ENCODE measurements at regions not wholly inside any gene's neighbourhood (a gene's known extent, or its start where the extent isn't known, plus 50 kb on each side); places are given as distances from the start of the nearest gene placed in this dataset.
"Not testable (repeated sequence)": the region's sequence is repeated elsewhere in the genome, so short reads cannot be mapped to it uniquely, and the experiment has no call there.

DNA sequence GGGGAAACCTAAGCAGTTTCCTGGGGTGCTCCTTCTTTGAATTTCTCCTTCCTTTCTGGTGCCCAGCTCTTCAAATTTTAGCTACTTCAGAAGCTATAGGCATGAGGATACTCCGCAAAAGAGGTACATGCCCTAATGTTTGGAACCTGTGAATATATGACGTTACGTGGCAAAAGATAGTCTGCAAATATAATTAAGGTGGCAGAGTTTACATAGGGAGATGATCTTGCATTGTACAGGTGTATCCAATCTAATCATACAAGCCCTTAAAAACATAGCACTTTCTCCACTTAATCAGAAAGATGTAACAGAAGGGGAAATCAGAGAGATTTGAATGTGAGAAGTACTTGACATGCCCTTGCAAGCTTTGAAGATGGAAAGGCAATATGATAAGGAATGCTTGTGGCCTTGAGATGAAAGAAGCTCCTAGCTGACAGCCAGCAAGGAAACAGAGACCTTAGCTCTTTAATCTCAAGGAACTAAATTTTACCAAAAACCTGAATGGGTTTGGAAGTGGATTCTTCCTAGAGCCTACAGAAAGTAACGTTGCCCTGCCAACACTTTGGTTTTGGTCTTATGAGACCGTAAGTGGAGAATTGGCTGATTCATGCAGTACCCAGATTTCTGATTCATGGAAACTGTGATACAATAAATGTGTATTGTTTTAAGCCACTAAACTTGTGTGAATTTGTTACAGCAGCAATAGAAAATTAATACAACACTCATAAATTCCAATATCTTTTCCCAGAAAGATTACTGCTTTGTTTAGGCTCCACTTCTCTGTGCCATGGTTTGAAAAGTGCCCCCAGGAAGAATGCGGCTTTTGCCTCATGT, 268.4 kb downstream of the FAM170A start:
- FAIRE-seq: no peak

DNA sequence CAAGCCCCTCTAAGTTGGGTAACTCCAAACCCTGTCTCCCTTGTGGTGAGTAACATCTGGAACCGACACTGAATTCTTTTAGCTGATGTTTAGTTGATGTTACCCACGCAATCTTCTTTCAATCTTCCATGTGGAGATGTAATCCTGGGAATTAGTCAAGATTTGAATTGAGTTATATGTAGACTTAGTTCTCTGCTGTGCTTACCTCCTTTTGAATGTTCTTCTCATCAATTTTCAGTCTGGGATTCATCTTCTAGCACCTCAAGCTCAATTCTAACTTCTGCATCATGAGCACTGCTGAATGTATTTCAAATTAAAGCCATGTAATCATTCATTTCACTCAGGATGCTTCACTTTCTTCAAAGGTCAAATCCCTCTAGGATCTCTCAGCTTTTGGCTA, 270.6 kb downstream of the FAM170A start:
- FAIRE-seq: no peak

DNA sequence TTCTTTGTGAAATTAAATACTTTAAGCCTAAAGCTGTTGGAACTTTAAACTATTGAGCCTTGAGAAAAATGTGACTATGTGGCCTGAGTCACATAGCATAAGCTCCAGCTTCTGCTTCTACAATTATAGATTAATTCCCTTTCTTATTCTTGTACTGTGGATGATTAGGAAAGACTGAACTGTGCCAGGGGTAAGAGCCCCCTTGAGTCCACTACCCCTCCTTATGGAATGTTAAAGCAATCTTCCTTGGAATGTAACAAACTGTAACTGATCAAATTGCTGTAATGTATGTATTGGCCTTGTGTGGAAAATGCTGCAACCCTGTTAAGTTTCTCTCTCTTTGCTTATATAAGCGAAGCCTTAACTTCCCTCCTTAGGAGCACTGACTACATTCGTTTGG, 273.2 kb downstream of the FAM170A start:
- no peak for FAIRE-seq

DNA sequence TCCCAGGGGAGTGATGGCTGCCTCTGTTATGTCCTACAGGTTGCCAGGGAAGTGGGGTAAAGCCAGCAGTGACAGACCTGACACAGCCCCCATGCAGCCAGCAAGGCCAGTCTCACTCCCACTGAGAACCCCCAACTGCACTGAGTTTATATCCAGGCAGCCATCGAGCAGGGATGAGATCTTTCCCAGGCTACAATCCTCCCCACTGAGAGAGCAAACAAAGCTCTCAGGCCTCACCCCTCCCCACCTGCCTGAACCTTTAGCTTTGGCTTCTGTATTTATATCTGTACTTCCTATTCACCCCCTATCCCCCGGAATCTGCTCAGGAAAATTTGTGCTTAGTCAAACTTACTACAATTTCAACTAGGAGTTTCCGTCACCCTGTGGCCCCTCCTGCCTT, 284.1 kb downstream of the FAM170A start:
- FAIRE-seq: no peak

DNA sequence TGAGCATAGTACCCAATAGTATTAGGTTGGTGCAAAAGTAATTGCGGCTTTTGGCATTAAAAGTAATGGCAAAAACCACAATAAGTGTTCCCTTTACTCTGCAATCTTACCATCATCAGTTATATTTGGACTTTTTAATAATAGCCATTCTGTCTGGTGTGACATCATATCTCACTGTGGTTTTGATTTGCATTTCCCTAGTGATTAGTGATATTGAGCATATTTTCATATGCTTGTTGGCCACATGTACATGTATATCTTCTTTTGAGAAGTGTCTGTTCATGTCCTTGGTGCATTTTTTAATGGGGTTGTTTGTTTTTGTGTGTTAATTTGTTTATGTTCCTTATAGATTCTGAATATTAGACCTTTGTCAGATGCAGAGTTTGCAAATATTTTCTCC, 289.9 kb downstream of the FAM170A start:
- no peak for FAIRE-seq

DNA sequence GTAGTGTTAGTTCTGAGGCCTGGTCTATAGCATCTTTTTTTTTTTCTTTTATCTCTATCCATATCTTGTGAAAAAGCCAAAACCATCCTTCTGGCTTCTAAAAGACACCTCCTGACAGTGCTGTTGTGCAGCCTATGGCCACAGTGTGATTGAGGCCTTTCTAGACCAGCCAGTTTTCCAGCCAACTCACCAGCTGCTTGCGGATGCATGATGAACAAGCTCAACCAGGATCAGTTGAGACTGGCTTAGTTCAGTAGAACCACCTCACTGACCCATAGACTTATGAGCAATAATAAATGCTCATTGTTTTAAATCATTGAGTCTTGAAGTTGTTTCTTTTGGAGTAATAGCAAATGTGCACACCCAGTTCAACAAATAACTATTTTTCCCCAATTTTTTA, 296.9 kb downstream of the FAM170A start:
- FAIRE-seq: no peak

DNA sequence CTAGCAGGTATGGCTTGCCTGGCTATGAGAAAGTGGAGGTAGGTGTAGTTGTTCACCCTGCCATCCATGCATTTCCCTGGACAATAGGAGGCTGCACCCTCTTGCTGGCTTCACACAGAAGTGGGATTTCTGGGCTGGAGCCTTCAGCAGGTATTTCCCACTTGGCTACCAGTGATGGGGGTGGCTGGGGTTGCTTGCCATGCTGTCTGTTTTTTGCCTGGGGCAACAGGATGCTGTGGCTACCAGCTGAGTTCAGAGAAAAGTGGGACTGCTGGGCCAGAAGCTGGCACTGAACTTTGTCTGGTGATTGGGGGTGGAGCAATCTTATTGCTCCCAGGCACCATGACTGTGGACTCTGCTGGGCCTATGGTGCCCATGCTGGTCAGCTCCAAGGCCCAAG, 299.6 kb downstream of the FAM170A start:
- no peak for FAIRE-seq

DNA sequence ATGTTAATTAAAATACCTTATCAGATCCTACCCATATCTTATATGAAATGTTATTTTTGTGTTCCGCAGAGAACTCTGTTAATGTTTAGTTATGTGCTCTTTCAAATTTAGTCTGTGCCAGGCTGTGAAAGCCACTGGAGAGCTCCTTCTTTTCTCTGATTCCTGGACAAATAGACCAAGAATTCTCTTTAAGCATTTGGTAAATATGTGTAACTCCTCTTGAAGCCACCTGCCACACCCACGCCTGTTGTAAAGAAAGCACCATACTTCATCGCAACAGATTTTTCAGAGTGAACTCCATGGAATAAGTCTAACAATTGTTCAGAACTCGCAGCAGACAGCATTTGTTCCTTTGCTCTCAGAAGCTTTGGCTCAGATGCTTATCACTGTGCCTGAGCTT, 301.1 kb downstream of the FAM170A start:
- FAIRE-seq: no peak

DNA sequence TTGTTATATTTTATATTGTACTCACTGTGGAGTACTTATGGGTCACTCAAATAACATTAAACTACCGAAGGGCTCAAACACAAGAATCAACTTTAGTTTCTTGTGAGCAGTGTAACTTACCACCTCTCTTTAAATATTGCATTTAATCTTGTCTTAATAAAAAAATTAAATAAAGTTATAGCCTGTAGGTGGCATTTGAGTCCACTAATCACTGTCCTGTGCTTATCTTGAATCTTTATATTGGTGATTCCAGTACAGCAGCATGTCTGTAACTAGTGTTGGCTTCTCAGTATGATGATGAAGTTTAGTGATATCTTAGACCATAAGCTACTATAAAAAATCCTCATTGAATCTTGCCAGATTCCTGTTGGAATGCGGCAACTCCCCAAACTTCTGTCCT, 313.8 kb downstream of the FAM170A start:
- FAIRE-seq: no peak

DNA sequence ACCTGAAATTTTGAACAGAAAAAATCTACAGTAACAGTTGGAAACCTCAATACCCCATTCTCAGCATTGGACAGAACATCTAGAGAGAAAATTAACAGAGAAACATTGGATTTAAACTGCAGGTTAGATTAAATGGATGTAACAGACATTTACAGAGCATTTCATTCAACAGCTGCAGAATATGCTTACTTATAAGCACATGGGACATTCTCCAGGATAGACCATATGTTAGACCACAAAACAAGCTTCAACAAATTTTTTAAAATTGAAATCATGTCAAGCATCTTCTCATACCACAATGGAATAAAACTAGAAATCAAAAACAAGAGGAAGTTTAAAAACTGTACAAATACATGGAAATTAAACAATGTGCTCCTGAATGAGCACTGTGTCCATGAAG, 316.3 kb downstream of the FAM170A start:
- FAIRE-seq: no peak

DNA sequence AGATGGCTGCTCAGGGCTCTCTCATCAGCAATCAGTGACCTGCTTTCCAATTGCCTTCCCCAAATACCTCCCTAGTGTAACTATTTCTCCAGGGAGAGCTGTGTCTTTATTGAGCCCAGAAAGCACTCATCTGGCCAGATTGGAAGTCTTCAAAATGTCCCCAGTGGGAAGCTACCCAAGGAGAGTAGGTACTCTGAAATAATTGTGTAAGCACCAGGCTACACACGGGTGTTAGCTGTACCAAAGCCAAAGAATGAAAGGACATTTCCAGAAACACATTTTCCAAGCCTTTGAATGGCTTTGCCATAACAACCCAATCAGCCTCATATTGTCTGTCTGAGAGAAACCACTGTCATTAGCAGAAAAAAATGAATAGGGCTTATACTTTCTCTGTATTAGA, 318.8 kb downstream of the FAM170A start:
- FAIRE-seq: no peak

DNA sequence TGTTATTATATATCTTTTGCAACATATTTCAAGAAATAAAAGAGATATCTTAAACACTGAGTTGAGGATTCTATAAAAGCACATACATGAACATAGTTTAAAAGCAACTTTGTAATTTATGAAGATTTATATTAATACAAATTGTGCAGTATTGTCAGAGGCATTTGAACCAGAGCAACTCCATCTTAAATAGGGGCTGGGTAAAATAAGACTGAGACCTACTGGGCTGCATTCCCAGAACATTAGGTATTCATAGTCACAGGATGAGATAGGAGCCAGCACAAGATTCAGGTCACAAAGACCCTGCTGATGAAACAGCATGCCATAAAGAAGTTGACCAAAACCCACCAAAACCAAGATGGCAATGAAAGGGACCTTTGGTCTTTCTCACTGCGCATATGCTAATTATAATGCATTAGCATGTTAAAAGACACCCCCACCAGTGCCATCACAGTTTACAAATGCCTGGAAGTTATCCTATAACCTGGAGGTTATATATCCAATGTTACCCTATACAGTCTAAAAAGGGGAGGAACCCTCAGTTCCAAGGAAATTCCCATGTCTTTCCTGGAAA, 320.2 kb downstream of the FAM170A start:
- FAIRE-seq: no peak

DNA sequence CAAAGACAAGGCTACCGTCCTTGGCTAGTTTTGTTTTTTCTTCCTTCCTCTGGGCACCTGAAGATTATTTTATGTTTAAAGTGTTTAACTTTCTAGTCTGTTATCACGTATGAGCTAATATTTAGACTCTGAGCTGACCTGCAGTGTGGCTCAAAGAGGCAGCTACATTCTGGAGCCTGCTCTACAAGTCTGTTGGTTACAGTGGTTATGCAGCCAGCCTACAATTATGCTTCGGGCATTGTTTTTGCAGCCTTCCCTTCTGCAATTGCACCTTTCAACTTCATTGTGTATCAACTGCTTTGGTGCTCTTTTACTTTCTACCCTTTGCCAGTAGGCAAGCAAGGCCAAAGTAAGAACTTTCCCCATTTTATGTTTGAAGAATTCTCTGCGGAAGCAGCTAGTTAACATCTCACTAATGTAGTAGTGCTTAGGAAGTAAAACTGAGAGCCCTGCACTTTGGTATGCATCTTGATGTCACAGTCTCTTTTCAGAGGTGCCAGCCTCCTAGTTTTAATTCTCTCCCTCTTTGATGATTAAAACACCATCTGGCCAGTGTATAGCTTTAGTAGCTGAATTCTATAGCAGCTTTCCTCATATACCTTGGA, 322.1 kb downstream of the FAM170A start:
- no peak for FAIRE-seq

DNA sequence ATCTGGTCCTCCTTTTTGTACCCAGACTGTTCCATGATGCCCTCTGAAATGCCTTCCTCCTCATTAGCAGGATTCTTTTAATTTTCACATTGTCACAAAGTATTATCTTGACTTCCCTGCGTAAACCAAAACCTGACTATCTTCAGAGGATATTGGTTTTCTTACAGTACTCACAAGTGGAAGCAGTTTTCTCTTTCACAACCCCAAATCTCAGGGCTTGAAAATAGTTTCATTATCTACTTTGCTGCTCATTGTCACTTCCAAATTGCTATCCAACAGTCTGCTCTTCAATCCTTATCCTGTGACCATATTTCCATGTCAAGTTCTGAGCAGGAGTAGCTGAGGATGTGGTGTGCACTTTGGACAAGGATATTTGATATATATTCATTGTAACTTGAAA, 324.1 kb downstream of the FAM170A start:
- no peak for FAIRE-seq

DNA sequence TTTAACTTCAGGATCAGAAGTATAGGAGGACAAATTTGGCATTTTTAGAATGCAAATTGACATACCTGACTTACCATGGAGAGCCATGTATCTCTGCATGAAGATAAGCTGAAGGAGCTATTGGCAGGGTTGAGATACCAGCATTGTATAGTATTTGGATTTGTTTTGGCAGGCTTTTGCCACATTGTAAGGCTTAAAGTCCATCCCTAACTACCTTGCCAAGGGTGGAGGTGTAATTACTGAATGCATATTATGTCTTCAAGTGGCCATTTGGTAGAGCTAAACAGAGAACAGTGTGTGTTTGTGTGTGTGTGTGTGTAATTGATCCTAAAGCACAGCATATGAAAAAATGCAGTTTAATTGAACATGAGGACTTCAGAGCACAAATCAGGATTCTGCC, 324.7 kb downstream of the FAM170A start:
- no peak for FAIRE-seq

DNA sequence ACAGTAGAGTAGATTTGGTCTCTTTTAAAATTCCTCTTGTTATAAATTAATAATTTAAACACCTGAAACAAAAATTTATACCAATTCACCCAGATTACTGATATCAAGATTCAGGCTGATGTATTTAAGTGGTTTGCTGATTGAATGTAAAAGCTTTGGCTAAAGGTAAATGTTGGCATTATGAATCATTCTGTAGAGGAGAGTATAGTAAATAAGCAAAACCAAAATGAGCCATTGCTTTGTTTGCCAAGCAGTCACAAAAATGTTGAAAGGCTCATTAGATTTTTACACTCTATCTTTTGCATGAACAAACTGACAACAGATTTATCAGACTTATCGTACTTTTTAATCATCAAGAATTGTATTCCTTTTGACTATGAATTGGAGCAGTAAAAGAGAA, 332.6 kb downstream of the FAM170A start:
- no peak for FAIRE-seq

DNA sequence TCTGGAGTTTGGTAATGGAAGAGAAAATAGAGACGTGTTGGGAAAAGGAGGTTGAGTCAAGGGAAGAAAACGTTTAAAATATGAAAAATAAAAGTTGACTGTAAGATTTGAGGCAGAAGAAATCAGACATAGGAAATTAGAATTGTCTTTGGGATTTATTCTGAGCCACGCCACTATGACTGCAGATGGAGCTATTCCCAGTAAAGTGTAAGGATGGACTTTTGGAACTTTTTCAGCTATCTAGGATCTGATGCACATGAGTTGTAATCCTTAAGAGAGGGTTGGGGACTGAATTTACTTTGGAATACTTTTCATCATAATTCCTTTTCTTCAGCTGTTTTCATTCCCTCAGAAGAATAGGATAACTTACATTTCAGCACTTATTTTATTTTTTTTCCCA, 336.7 kb downstream of the FAM170A start:
- no peak for FAIRE-seq

DNA sequence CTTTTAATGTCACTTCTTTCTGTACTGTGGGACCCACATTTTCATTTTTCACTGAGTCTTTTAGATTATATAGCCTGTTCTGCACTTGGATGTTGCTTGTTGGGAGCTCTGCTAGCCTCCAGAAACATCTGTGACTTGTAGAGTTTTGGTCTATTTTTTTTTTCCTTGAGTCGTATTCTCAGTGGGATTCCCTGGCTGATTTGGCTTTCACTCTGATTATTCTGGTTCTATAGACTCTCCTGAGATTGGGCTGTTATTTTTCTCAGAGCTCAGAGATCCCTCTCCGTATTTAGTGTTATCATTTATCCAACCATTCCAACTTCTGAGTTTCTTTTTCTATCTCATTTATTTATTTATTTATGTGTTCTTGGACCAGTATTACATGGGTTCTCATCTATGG, 339.3 kb downstream of the FAM170A start:
- no peak for FAIRE-seq

DNA sequence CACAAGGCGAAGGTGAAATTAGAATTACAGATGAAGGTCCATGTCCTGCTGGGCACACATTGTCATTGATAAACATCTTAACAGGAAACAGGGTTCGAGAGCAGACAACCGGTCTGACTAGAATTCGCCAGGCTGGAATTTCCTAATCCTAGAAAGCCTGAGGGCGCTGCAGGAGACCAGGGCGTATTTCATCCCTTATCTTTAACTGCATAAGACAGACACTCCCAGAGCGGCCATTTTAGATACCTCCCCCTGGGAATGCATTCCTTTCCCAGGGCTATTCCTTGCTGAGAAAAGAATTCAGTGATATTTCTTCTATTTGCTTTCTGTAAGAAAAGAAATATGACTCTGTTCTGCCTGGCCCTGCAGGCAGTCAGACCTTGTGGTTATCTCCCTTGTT, 357.7 kb downstream of the FAM170A start:
- not testable (repeated sequence) for FAIRE-seq

DNA sequence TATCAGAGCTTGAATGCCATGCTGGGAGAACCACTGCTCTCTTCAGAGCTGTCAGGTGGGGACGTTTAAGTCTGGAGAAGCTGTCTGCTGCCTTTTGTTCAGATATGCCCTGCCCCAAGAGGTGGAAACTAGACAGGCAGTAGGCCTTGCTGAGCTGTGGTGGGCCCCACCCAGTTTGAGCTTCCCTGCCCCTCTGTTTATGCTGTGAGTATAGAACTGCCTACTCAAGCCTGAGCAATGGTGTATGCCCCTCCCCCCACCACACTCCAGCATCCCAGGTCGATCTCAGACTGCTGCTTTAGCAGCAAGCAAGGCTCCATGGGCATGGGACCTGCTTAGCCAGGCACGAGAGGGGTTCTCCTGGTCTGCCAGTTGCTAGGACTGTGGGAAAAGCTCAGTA, 362.3 kb downstream of the FAM170A start:
- no peak for FAIRE-seq

DNA sequence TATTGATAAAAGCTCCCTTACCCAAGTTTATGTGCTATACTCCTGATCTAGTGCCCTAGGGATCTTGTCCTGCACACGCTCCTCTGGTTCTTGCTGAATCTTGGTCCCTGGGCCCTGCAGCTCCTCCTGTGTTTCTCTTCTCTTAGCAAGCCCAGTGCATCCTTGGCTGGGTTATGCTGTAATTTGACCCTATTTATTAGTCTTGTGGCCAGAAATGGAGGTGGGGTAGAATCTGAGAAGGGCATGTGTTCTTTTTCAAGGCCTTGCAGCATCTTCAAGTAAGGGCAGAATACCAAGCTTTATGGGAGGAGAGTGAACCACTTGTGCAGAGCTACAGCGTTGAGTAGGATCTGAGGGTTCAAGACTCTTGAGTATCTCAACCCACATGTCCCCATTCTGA, 366.8 kb downstream of the FAM170A start:
- FAIRE-seq: no peak

DNA sequence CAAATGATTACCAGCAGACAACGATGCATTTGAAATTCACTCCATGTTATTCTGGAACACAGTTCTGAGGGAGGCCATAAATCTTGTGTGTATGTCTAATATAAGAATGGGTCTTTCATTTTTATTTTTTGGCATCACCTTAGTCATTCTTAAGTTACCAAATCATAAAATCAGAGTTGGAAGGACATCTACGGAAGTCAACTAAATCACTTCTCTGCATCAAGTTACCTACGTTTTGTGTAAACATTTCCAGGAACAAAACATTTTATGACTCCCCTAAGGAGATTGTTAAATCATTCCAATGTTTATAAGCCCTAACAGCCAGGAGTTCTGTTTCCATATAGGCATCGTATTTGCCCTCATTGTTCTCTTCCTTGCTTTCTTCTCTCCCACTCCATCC, 378.2 kb downstream of the FAM170A start:
- FAIRE-seq: no peak

DNA sequence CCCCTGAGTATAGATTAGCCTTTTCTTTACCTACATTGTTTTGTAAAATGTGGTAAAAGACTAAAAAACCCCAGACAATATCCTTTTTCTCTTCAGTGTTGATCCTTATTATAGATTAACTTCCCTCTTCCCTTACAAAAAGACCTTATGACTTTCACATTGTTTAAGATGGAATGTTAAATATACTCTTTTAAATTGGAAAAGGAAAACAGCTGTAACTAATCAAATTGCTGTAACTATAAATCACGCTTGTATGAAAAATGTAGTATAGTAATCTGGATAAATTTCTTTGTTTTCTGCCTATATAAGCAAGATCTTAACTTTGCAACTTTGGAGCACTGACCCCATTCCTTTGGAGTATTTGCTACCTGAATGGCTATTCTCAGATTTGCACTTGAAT, 383.1 kb downstream of the FAM170A start:
- no peak for FAIRE-seq

DNA sequence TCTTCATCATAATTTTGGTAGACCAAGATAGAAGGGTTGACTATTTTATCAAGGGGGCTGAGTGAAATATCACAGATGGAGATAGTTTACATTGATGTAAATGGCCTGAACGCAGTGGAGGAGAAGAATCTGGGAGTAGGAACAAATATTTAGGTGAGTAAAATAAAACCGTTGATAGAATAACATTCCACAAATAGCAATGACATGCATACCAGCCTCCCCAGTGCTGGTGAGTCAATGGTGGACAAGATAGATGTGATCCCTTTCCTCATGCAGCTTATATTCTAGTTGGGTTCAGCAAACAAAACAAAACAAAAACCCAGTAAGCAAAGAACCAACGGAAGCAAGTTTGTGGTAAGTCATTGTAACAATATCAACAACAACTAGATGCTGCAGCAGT, 385.2 kb downstream of the FAM170A start:
- no peak for FAIRE-seq
